Suprapubic skin (tissue), 4 donors: ENCODE measurements at regions not wholly inside any gene's neighbourhood (a gene's known extent, or its start where the extent isn't known, plus 50 kb on each side); places are given as distances from the start of the nearest gene placed in this dataset.
A peak's percentile ranks its signal among the peaks of the same experiment; 100 is the strongest.

Experiments
- DNase-seq, 2 donors: peaks; one replicate each; pipeline ENCODE4 v3.0.0-alpha.2; 2019; ENCODE audit warnings: low spot score in 2 of 2
- H3K27ac ChIP-seq: fragments of 200-600 bp; sonication (generic); one replicate; pipeline ENCODE4 v1.5.1; 2019
- H3K27me3 ChIP-seq: fragments of 200-600 bp; sonication (generic); one replicate; pipeline ENCODE4 v1.5.1; 2019
- H3K36me3 ChIP-seq: fragments of 200-600 bp; sonication (generic); one replicate; pipeline ENCODE4 v1.5.1; 2019
- H3K4me1 ChIP-seq: fragments of 200-600 bp; sonication (generic); one replicate; pipeline ENCODE4 v1.5.1; 2019
- H3K4me3 ChIP-seq: fragments of 200-600 bp; sonication (generic); one replicate; pipeline ENCODE4 v1.5.1; 2019; ENCODE audit warnings: mild to moderate bottlenecking
- H3K9me3 ChIP-seq: fragments of 200-600 bp; sonication (generic); one replicate; pipeline ENCODE4 v1.5.1; 2019
- CTCF ChIP-seq, 2 donors: fragments of 200-600 bp in 1 of 2; fragments of 450-650 bp in 1 of 2; sonication (generic) in 1 of 2; IDR thresholded peaks; one replicate each; pipeline ENCODE4 v1.5.1; 2016 to 2019; ENCODE audit warnings: antibody characterized with exemption in 2 of 2, mild to moderate bottlenecking in 1 of 2, moderate library complexity in 1 of 2
- EP300 ChIP-seq: sonication (generic); formaldehyde crosslinking; IDR thresholded peaks from one replicate; pipeline ENCODE4 v1.6.1; 2017; ENCODE audit warnings: antibody characterized with exemption
- POLR2A ChIP-seq, 2 donors: fragments of 450-650 bp; IDR thresholded peaks; one replicate each; pipeline ENCODE4 v1.6.1; 2017; ENCODE audit warnings: antibody characterized with exemption in 2 of 2, mild to moderate bottlenecking in 2 of 2, moderate library complexity in 2 of 2
- POLR2AphosphoS5 ChIP-seq, 3 donors: sonication (generic); formaldehyde crosslinking; IDR thresholded peaks; one replicate each; pipeline ENCODE4 v1.6.1; 2017; ENCODE audit warnings: antibody characterized with exemption in 3 of 3
- WGBS: methylation state at CpG from one replicate; pipeline ENCODE4 v1.1.5; 2018; 5-methylcytosine and 5-hydroxymethylcytosine counted together

DNA sequence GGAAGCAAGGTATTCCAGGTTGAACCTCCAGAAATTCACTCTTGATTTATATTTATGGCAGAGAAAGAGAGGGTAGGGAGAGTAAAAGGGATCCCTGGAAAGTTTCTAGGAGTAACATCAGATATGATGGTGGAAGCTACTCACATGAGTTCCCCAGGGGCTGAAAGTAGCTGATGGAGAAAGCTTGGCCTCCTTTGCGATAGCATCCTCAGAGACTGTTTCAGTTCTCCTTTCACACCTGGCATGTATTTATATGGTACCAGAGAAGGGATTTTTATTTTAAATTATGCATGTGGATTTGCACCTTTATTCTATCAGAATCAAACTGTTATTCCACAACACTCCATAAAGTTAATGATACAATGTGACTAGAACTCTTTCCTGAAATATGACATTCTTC lies 126.3 kb upstream of the OSR1 start:
- WGBS: 96% methylated on average over 1 of the region's 1 CpG
- H3K9me3 ChIP-seq: no peaks in the 10 kb centered on the region
- no peaks in the 10 kb centered on the region for H3K27me3 ChIP-seq
- H3K27ac ChIP-seq: no peak overlapping the region
- no peak overlapping the region for H3K4me3 ChIP-seq
- H3K36me3 ChIP-seq: no peaks in the 10 kb centered on the region
- DNase-seq: no peak
- TF ChIP-seq CTCF (IDR thresholded peaks at IDR 0.05): no peak
- TF ChIP-seq POLR2AphosphoS5 (IDR thresholded peaks at IDR 0.05): no peak
- TF ChIP-seq EP300: no peak
- no peak for TF ChIP-seq POLR2A (IDR thresholded peaks at IDR 0.05)
- H3K4me1 ChIP-seq: peaks cover under 1% of the 10 kb centered on the region

DNA sequence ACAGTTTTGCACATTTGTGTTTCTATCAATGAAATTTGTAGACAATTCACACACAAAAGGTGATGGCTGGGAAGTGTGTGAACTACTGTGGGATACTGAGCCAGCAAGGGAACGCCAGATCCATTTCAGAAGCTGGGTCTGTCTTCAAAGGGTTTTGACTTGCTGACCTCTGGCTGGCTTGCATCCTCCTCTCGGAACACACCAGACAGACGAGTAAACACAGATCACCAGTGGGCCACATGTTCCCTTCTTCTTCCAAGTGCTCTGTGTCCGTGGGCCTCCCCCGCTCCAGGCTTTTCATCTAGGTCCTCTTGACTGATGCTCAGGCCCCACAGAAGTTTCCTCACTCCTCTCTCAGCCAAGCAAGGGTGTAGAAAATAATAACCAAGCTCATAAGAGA lies 122.2 kb upstream of the OSR1 start:
- H3K4me1 ChIP-seq: no peaks in the 10 kb centered on the region
- H3K9me3 ChIP-seq: no peaks in the 10 kb centered on the region
- H3K36me3 ChIP-seq: no peaks in the 10 kb centered on the region
- no peaks in the 10 kb centered on the region for H3K27me3 ChIP-seq
- no peak overlapping the region for H3K27ac ChIP-seq
- TF ChIP-seq EP300 (no peak), POLR2AphosphoS5 (IDR thresholded peaks at IDR 0.05) (no peak), CTCF (IDR thresholded peaks at IDR 0.05) (no peak), POLR2A (IDR thresholded peaks at IDR 0.05) (no peak)
- WGBS: 65% methylated on average over 5 of the region's 5 CpGs
- DNase-seq: no peak
- no peak overlapping the region for H3K4me3 ChIP-seq

DNA sequence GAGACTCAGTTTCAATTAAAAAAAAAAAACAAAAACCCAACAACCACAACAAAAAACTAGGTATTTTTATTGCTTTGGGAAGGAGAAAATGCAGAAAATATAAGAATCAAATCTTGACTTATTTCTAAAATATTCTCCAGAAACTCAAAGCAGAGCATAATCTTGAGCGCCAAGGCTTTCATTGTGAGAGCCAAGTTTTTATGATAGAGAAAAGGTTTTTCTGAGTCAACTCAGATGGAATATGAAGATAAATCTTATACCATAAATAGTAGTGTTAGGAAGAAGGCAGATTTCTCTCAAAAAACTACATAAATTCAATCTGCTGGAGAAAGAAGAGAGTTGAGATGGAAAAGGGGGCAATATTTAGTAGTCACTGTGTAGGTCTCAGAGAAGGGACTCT lies 121.2 kb upstream of the OSR1 start:
- TF ChIP-seq CTCF (IDR thresholded peaks at IDR 0.05): no peak
- TF ChIP-seq POLR2A (IDR thresholded peaks at IDR 0.05): no peak
- TF ChIP-seq POLR2AphosphoS5 (IDR thresholded peaks at IDR 0.05): no peak
- TF ChIP-seq EP300: no peak
- H3K27ac ChIP-seq: no peak overlapping the region
- no peak overlapping the region for H3K4me3 ChIP-seq
- WGBS: 89% methylated on average over 1 of the region's 1 CpG
- DNase-seq: no peak
- H3K9me3 ChIP-seq: no peaks in the 10 kb centered on the region
- H3K36me3 ChIP-seq: no peaks in the 10 kb centered on the region
- no peaks in the 10 kb centered on the region for H3K27me3 ChIP-seq
- H3K4me1 ChIP-seq: no peaks in the 10 kb centered on the region

- no peak overlapping the region for H3K4me3 ChIP-seq
- peaks cover 8% of the 10 kb centered on the region for H3K4me1 ChIP-seq
- TF ChIP-seq POLR2AphosphoS5 (IDR thresholded peaks at IDR 0.05): no peak
- TF ChIP-seq CTCF (IDR thresholded peaks at IDR 0.05): no peak
- TF ChIP-seq POLR2A (IDR thresholded peaks at IDR 0.05): no peak
- TF ChIP-seq EP300: no peak
- DNase-seq: no peak
- H3K27me3 ChIP-seq: no peaks in the 10 kb centered on the region
- no peak overlapping the region for H3K27ac ChIP-seq
- 93% methylated on average over 1 of the region's 1 CpG for WGBS
- H3K9me3 ChIP-seq: no peaks in the 10 kb centered on the region
- H3K36me3 ChIP-seq: no peaks in the 10 kb centered on the region
Measured at GRCh38 chr2:19478409-19478808, 120.0 kb upstream of the OSR1 start.

GRCh38 chr2:19476327-19476726 lies 117.9 kb upstream of the OSR1 start:
- peaks cover 8% of the 10 kb centered on the region for H3K4me1 ChIP-seq
- H3K4me3 ChIP-seq: no peak overlapping the region
- no peaks in the 10 kb centered on the region for H3K36me3 ChIP-seq
- H3K9me3 ChIP-seq: no peaks in the 10 kb centered on the region
- 72% methylated on average over 2 of the region's 2 CpGs for WGBS
- no peaks in the 10 kb centered on the region for H3K27me3 ChIP-seq
- no peak for DNase-seq
- no peak overlapping the region for H3K27ac ChIP-seq
- no peak for TF ChIP-seq EP300

- Histone ChIP-seq H3K27ac (no peak overlapping the region), H3K9me3 (no peaks in the 10 kb centered on the region), H3K36me3 (no peaks in the 10 kb centered on the region), H3K4me1 (peaks cover 8% of the 10 kb centered on the region), H3K4me3 (no peak overlapping the region), H3K27me3 (no peaks in the 10 kb centered on the region)
- no peak for TF ChIP-seq POLR2AphosphoS5 (IDR thresholded peaks at IDR 0.05)
- no peak for TF ChIP-seq POLR2A (IDR thresholded peaks at IDR 0.05)
- TF ChIP-seq CTCF (IDR thresholded peaks at IDR 0.05): no peak
- no peak for TF ChIP-seq EP300
- DNase-seq: peak; percentile 65 to 75
- 21% methylated on average over 8 of the region's 8 CpGs for WGBS
Measured at GRCh38 chr2:19474128-19474527, 115.7 kb upstream of the OSR1 start.
